NCI-H1930 (cell line): ENCODE measurements at regions not wholly inside any gene's neighbourhood (a gene's known extent, or its start where the extent isn't known, plus 50 kb on each side); places are given as distances from the start of the nearest gene placed in this dataset.

ENCODE experiments used
- DNase-seq, 2 experiments: peaks; one replicate each; lab custom pipeline; 2025; lab: John Stamatoyannopoulos, UW

DNA sequence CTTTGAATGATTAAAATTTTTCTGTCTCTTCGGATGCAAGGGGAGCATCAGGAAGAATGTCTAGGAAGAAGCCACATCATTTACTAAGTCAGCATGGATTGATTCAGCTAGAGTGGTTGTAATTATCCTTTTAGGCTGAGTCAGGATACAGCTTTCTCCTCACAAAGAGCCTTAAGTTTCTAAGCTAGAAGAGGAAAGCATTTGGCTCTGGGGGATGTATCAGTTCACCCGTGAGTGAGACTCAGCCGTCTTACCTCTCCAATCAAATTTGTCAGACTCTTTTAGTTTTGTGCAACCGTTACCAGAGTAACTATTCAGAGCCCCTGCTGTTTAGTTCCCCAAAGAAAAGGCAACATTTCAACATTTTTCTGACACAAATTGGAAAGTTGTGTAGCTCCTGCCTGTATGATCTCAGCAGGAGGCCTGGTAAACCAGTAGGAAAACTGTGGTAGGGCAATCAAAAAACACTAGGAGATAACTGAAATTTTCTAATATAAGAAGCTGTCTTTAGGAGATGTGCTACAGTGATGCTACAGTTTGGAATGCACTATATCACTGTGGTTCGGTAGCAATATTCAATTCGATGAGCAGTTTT lies 432.4 kb upstream of the LUZP2 start:
- no peak for DNase-seq

GRCh38 chr11:24068197-24068596 lies 428.7 kb upstream of the LUZP2 start:
- no peak for DNase-seq

GRCh38 chr11:24070435-24070834 lies 426.4 kb upstream of the LUZP2 start:
- DNase-seq = no peak

DNA sequence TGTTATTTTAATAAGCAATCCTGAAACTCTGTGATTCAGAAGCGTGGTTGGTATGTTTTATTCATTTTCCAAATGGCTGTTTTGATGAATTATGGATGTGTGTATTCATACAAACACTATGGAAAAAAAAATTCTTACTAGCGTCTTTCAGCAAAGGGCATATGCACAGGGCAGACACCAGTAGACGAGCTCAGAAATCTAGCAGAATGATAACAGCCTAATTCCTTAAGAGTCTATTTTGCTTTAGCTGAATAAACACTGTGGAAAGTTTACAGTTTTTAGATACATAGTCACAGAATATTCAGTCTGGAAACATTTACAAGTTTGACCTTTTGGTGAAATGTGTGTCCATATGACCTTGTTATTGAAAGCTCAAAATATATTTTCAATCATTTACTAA lies 418.8 kb upstream of the LUZP2 start:
- no peak for DNase-seq

- DNase-seq = no peak
Measured at GRCh38 chr11:24082241-24082640, 414.6 kb upstream of the LUZP2 start.

DNA sequence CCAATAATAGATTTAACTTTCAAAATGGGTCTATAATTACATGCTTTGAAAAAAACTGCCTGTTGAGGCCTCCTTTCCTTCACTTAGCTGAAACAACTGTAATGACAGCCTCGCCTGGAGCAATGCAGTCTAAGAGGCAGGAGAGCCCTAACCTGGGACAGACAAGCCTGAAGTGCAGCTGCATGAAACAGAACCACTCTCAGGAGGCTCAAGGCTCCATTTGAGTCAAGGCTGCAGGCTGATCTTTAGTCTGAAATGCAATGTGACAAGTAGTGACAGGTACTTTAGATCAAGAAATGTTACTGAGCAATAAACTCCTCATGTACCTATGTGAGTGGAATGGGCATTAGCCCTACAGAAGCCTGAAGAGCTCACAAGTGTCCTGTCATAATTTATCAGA lies 414.0 kb upstream of the LUZP2 start:
- no peak for DNase-seq

DNA sequence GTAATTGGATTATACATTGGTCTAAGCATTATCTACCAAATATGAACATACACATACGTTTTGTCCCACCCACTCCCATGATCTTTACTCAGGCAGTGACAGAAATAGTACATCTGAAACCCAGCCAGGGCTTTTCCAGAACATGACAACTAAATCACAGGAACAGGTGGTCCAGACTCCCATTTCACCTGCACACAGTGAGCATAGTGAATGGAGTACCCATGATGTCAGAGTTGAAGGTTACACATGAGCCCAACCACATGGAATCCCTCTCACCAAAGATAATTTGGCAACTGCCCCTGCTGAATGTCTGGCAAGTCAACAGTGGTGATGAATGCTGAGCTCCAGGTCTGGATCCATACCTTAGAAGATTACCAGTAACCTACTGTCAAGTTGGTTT lies 411.9 kb upstream of the LUZP2 start:
- no peak for DNase-seq

GRCh38 chr11:24086921-24087320 lies 409.9 kb upstream of the LUZP2 start:
- DNase-seq = no peak

GRCh38 chr11:24091594-24091993 lies 405.3 kb upstream of the LUZP2 start:
- DNase-seq = no peak

DNA sequence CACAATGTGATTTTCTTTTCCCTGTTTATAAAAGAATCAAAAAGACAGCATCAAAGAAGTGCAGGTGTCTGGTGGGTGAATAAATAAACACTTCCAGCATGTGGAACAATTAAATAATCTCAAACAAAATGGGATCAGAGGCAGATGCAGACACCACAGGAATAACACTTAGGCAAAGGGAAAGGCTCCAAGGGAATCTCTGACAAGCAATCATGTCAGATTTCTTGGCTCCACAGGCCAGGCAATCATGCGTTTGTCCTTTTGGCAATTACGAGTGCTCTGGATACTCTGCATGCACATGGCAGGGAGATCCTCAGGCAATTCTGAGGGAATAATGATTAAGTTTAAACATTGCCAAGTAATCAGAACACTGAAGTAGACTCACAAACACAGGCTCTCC lies 403.5 kb upstream of the LUZP2 start:
- peak in 1 of 2 experiments; percentile 17 for DNase-seq

GRCh38 chr11:24108609-24109008 lies 388.2 kb upstream of the LUZP2 start:
- DNase-seq = no peak

GRCh38 chr11:24122291-24122690 lies 374.6 kb upstream of the LUZP2 start:
- DNase-seq = no peak

DNA sequence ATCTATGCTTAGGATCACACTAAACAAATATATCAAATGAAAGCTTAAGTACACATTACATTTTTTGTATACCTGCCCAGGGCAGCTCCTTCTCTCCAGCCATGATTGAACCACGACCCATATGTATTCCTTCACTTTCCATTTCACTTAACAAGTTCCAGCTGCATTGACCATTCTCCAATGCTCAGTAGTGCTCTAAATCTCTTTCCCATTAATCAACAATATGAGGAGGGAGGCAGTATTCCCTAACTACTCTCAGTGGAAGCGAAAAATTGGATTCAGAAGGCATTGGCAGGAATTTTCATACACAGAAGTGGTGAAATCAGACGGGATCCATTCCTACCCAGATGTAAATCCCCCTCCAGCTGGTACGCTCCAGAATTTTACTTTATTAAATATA lies 372.0 kb upstream of the LUZP2 start:
- no peak for DNase-seq

GRCh38 chr11:24131698-24132097 lies 365.2 kb upstream of the LUZP2 start:
- no peak for DNase-seq

DNA sequence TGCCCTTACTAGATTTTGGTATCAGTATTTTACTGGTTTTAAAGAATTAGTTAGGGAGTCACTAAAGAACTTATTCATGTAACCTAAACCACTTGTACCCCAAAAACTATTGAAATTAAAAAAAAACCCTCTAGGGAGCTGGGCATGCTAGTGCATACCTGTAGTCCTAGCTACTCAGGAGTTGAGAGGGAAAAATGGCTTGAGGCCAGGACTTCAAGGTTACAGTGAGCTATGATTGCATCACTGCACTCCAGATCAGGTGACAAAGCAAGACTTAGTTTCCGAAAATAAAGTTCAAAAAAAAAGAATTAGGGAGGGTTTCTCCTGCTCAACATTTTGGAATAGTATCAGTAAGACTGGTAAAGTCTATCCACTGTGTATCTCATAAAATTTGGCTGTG lies 364.4 kb upstream of the LUZP2 start:
- no peak for DNase-seq

DNA sequence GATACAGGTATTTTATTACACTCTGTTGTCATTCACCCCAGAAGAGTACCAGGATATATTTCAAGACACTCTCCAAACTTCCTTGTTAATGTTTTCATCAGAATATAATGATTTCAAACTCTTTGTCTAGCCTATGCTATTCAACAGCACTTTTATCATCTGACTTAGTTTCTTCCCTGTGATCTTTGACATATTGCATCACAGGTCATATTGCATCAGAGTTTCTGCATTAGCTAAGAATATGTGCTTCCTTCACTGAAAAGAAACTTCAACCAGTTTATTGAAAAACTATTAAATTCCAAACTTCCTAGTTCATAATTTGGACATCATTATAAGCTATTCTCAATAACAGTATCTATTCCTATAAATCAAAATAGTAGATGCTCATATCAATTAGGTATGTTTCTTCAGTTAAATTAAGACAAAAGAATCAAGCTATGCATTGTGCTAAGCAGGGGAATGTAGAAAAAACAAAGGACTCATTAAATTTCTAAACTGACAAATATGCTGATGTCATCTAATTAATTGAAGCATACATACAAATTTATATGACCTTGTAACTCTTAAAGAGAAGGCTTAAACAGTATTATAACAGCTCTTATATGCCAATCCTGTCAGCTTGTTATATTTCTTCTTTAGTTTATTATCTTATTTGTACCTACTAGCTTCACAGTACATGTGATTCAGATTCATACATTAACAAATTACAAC lies 361.8 kb upstream of the LUZP2 start:
- no peak for DNase-seq

- DNase-seq = no peak
Measured at GRCh38 chr11:24142062-24142461, 354.8 kb upstream of the LUZP2 start.

- no peak for DNase-seq
Measured at GRCh38 chr11:24145411-24145810, 351.4 kb upstream of the LUZP2 start.

- no peak for DNase-seq
Measured at GRCh38 chr11:24153337-24153736, 343.5 kb upstream of the LUZP2 start.

DNA sequence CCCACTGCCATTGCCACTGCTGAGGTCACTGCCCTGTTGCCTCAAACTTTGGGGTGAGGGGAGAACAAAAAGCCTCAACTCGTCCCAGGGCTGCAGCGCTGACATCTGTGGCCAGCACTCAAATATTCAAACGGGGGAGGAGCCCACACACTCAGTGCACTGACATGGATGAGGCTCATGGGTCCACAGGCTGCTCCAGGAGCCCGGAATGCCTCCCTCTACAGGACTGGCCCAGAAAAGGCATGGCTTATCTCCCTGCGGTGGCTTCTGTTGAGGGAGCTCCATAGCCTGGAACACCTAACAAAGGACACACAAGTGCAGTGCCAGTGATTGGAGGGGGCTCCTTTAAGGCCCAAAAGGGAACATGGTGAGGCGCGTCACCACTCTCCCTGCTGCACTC lies 341.1 kb upstream of the LUZP2 start:
- DNase-seq = no peak

DNA sequence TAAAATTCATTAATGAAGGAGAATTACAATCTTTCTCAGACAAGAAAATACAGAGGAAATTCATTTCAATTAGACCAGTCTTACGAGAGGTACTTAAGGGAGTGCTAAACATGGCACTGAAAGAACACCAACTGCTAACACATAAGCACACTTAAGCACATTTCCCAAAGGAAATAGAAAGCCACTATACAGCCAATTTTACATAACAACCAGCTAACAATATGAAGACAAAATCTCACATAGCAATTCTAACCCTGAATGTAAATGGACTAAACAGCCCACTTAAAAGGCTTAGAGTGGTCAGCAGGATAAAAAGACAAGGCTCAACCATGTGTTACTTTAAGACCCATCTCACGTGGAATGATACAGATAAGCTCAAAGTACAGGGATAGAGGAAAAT lies 339.5 kb upstream of the LUZP2 start:
- DNase-seq = no peak

DNA sequence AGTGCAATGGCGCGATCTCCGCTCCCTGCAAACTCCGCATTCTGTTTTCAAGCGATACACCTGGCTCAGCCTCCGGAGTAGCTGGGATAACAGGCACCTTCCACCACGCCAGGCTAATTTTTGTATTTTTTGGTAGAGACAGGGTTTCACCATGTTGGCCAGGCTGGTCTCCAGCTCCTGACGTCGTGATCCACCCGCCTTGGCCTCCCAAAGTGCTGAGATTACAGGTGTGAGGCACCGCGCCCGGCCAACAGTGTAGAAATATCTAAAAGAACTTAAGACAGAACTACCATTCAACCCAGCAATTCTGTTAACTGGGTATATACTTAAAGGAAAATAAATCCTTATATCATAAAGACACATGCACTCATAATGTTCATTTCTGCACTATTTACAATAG lies 335.3 kb upstream of the LUZP2 start:
- DNase-seq = no peak

GRCh38 chr11:24163146-24163545 lies 333.7 kb upstream of the LUZP2 start:
- no peak for DNase-seq

DNA sequence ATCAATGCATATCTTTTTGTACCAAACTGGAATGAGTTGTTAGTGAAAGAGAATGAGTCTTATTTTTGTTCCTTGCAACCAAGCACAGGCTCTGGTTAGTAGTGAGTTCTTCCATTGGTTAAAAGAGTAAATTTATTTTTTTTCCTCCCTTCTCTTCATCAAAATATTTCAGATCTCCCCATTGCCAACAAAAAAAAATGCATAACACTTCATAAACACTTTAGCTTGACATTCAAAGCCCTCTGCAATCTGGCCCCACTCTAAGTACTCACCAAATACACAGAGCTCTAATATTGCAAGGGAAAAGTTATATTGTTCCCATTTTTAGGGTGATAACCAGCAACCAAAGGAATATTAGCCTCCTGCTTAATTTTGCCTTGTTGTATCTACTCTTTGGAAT lies 333.0 kb upstream of the LUZP2 start:
- DNase-seq = no peak
